Endothelial cell of umbilical vein (primary cell): ENCODE measurements at regions not wholly inside any gene's neighbourhood (a gene's known extent, or its start where the extent isn't known, plus 50 kb on each side); places are given as distances from the start of the nearest gene placed in this dataset.

Source experiments
- BruUV-seq: library from RNA; stranded (reverse); fragments of 400-500 nt; replicated peaks from 2 replicates; lab custom pipeline; 2021; lab: Mats Ljungman, UMichigan
- CTCF ChIA-PET: fragments of 300-600, 350-600 bp; sonication (Branson Sonifier 250); formaldehyde crosslinking; loops from one replicate; lab custom pipeline; 2021; ENCODE audit warnings: antibody characterized with exemption, inconsistent platforms; lab: Charles Lee
- POLR2A ChIA-PET: fragments of 300-600, 350-600 bp; sonication (Branson Sonifier 250); formaldehyde crosslinking; loops from one replicate; lab custom pipeline; 2021; ENCODE audit warnings: antibody characterized with exemption, inconsistent platforms; lab: Charles Lee
- DNase-seq: peaks from one replicate; pipeline ENCODE4 v3.0.0-alpha.2; 2011; ENCODE audit warnings: low read depth, low spot score
- FAIRE-seq: peaks from 2 replicates; lab custom pipeline; 2011; peaks lifted over from hg19 to GRCh38; lab: Jason Lieb, UNC
- H2AFZ ChIP-seq: 2 replicates; pipeline ENCODE4 v1.6.0; 2012; ENCODE audit warnings: low read depth, low read length, control low read depth, inconsistent platforms
- H3K27ac ChIP-seq: 2 replicates; pipeline ENCODE4 v1.5.1; 2011; ENCODE audit warnings: low read depth, mild to moderate bottlenecking, control low read depth, low read length, moderate library complexity; ENCODE audit not compliant: insufficient read depth
- H3K27me3 ChIP-seq, 2 experiments: 2 replicates each; pipeline versions ENCODE4 v1.6.0 to v1.6.1; 2011; ENCODE audit warnings: low read length in 2 of 2, mixed read lengths in 1 of 2; ENCODE audit not compliant: control insufficient read depth in 2 of 2, insufficient read depth in 2 of 2
- H3K36me3 ChIP-seq, 2 experiments: 2 replicates in 1 of 2; 3 replicates in 1 of 2; pipeline ENCODE4 v1.5.1; 2011; ENCODE audit warnings: low read length in 2 of 2, mild to moderate bottlenecking in 1 of 2, moderate library complexity in 1 of 2; ENCODE audit not compliant: control insufficient read depth in 2 of 2, insufficient read depth in 2 of 2; ENCODE audit errors: extremely low read depth in 1 of 2
- H3K4me1 ChIP-seq: 3 replicates; pipeline ENCODE4 v1.5.1; 2011; ENCODE audit warnings: mild to moderate bottlenecking, low read length; ENCODE audit not compliant: control insufficient read depth, insufficient read depth; ENCODE audit errors: extremely low read depth
- H3K4me2 ChIP-seq: 2 replicates; pipeline ENCODE4 v1.6.1; 2011; ENCODE audit warnings: low read length, control low read depth, mixed read lengths; ENCODE audit not compliant: insufficient read depth
- H3K4me3 ChIP-seq, 3 experiments: fragments of 200-600 bp in 1 of 3; sonication (generic), shearing (Covaris generic) in 1 of 3; replicated peaks in 1 of 3; 2 replicates each; pipeline ENCODE4 v1.5.1; 2011 to 2016; ENCODE audit warnings: control low read depth in 3 of 3, low read length in 3 of 3, mild to moderate bottlenecking in 2 of 3, inconsistent platforms in 1 of 3, low read depth in 1 of 3, moderate library complexity in 1 of 3; ENCODE audit not compliant: insufficient read depth in 1 of 3
- H3K79me2 ChIP-seq: 2 replicates; pipeline ENCODE4 v1.6.0; 2012; ENCODE audit warnings: low read length, inconsistent platforms; ENCODE audit not compliant: control insufficient read depth, insufficient read depth
- H3K9ac ChIP-seq: replicated peaks from 2 replicates; pipeline ENCODE3; 2011; ENCODE audit warnings: low read length, control low read depth; ENCODE audit not compliant: insufficient read depth; ENCODE audit errors: extremely low read depth
- H3K9me1 ChIP-seq: replicated peaks from 3 replicates; pipeline ENCODE4 v1.6.0; 2011; ENCODE audit warnings: mild to moderate bottlenecking, low read length; ENCODE audit not compliant: control insufficient read depth, insufficient read depth; ENCODE audit errors: extremely low read depth
- H3K9me3 ChIP-seq: replicated peaks from 2 replicates; pipeline ENCODE4 v1.5.1; 2012; ENCODE audit warnings: low read length, inconsistent platforms; ENCODE audit not compliant: control insufficient read depth, insufficient read depth
- H4K20me1 ChIP-seq: replicated peaks from 2 replicates; pipeline ENCODE3; 2011; ENCODE audit warnings: mild to moderate bottlenecking, low read length; ENCODE audit not compliant: control insufficient read depth, insufficient read depth; ENCODE audit errors: extremely low read depth
- CTCF ChIP-seq, 2 donors: IDR thresholded peaks; 1 replicate in 1 of 2; 2 replicates in 1 of 2; pipeline ENCODE4 v1.5.1; 2011; ENCODE audit warnings: low read length in 2 of 2, mild to moderate bottlenecking in 2 of 2, moderate library complexity in 2 of 2, control low read depth in 1 of 2, inconsistent platforms in 1 of 2, low read depth in 1 of 2; ENCODE audit not compliant: insufficient read depth in 1 of 2; ENCODE audit errors: extremely low read depth in 1 of 2
- EZH2 ChIP-seq: IDR thresholded peaks from 2 replicates; pipeline ENCODE4 v1.6.1; 2012; ENCODE audit warnings: borderline replicate concordance, low read depth, mild to moderate bottlenecking, moderate library complexity, low read length, inconsistent platforms; ENCODE audit not compliant: severe bottlenecking
- FOS ChIP-seq: IDR thresholded peaks from 2 replicates; pipeline ENCODE4 v1.6.1; 2011; ENCODE audit warnings: mild to moderate bottlenecking, low read length, moderate library complexity, borderline replicate concordance; ENCODE audit not compliant: insufficient read depth
- GATA2 ChIP-seq: IDR thresholded peaks from 2 replicates; pipeline ENCODE4 v1.7.0; 2011; ENCODE audit warnings: low read depth, mild to moderate bottlenecking, moderate library complexity, mixed read lengths, low read length; ENCODE audit not compliant: insufficient read length, insufficient read depth
- JUN ChIP-seq: IDR thresholded peaks from 2 replicates; pipeline ENCODE4 v1.6.1; 2011; ENCODE audit warnings: borderline replicate concordance, low read depth; ENCODE audit not compliant: insufficient read length, insufficient read depth
- MYC ChIP-seq: IDR thresholded peaks from one replicate; pipeline ENCODE4 v1.6.1; 2011; ENCODE audit warnings: mild to moderate bottlenecking, low read depth, low read length
- POLR2A ChIP-seq: IDR thresholded peaks from 2 replicates; pipeline ENCODE4 v1.6.1; 2012; ENCODE audit warnings: low read depth, mild to moderate bottlenecking, control low read depth, low read length
- POLR2AphosphoS5 ChIP-seq: IDR thresholded peaks from 2 replicates; pipeline ENCODE4 v1.6.1; 2012; ENCODE audit warnings: low read depth, mild to moderate bottlenecking, control low read depth, low read length, moderate library complexity; ENCODE audit not compliant: insufficient read depth
- dilution Hi-C: fragments of 300-500 bp; cut with MboI; formaldehyde crosslinking; loops from one replicate; pipeline ENCODE4 v1.15.0; 2019; ENCODE audit warnings: low sequenced_read_pairs; ENCODE audit not compliant: extremely low pct_ligation_motif_present
- intact Hi-C: fragments of 100-400 bp; cut with micrococcal nuclease; formaldehyde crosslinking; loops from one replicate; pipeline ENCODE4 v1.10.0; 2022
- TF ChIP-seq, protein P1 (sequence below): IDR thresholded peaks from 2 replicates; pipeline ENCODE4 v1.6.1; 2011; ENCODE audit not compliant: insufficient read depth, insufficient read length

- TF ChIP-seq MYC (no peak), FOS (no peak), POLR2A (no peak), POLR2AphosphoS5 (no peak), EZH2 (no peak), JUN (no peak), CTCF (IDR thresholded peaks at IDR 0.05; ENCODE audit: extremely low read depth in 1 of 2, insufficient read depth in 1 of 2, low read depth in 1 of 2, low read length in 2 of 2) (no peak), GATA2 (no peak)
- TF ChIP-seq, protein P1, sequence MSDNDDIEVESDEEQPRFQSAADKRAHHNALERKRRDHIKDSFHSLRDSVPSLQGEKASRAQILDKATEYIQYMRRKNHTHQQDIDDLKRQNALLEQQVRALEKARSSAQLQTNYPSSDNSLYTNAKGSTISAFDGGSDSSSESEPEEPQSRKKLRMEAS = no peak
- Histone ChIP-seq H3K27me3 (no peaks in the 10 kb centered on the region), H3K9me3 (peaks cover 5% of the 10 kb centered on the region), H3K9me1 (no peaks in the 10 kb centered on the region), H3K27ac (no peak overlapping the region), H3K79me2 (no peaks in the 10 kb centered on the region), H3K9ac (no peak overlapping the region), H3K4me3 (no peak overlapping the region), H3K36me3 (no peaks in the 10 kb centered on the region), H2AFZ (no peak overlapping the region), H4K20me1 (no peaks in the 10 kb centered on the region), H3K4me2 (no peak overlapping the region), H3K4me1 (no peaks in the 10 kb centered on the region)
- no TSS peak for BruUV-seq
- FAIRE-seq (no peak), DNase-seq (no peak)
- intact Hi-C loops (no loop called here), dilution Hi-C loops (no loop called here)
- POLR2A ChIA-PET = no interaction called here
- CTCF ChIA-PET = no interaction called here
Observed at GRCh38 chr2:136651456-136652010, 113.8 kb upstream of the THSD7B start.
